GM18873 (cell line): ENCODE measurements at regions not wholly inside any gene's neighbourhood (a gene's known extent, or its start where the extent isn't known, plus 50 kb on each side); places are given as distances from the start of the nearest gene placed in this dataset.
"Not testable (repeated sequence)": the region's sequence is repeated elsewhere in the genome, so short reads cannot be mapped to it uniquely, and the experiment has no call there.

Experiments
- ATAC-seq: cut with Tn5 transposase; IDR thresholded peaks from one replicate; pipeline ENCODE4 v1.9.1; 2021; ENCODE audit warnings: mild to moderate bottlenecking, moderate library complexity, moderate number of reproducible peaks; ENCODE audit not compliant: unreplicated experiment, low FRiP score

GRCh38 chr9:129419382-129419899 lies 201.5 kb downstream of the C9orf50 start:
- ATAC-seq = no peak

GRCh38 chr9:129418451-129418850 lies 202.4 kb downstream of the C9orf50 start:
- no peak for ATAC-seq

GRCh38 chr9:129416821-129417539 lies 203.9 kb downstream of the C9orf50 start:
- no peak for ATAC-seq

- ATAC-seq = no peak
These were observed 204.8 kb downstream of the C9orf50 start for GRCh38 chr9:129415942-129416651.

GRCh38 chr9:129414993-129415941 lies 205.6 kb downstream of the C9orf50 start:
- no peak for ATAC-seq

- ATAC-seq = no peak
These were observed 206.4 kb downstream of the C9orf50 start for GRCh38 chr9:129414377-129414992.

- peak; percentile 73 for ATAC-seq
These were observed 207.1 kb downstream of the C9orf50 start for GRCh38 chr9:129413537-129414376.

- ATAC-seq = peak; percentile 7
These were observed 207.9 kb downstream of the C9orf50 start for GRCh38 chr9:129412814-129413536.

GRCh38 chr9:129412176-129412813 lies 208.6 kb downstream of the C9orf50 start:
- not testable (repeated sequence) for ATAC-seq

- ATAC-seq = no peak
These were observed 209.3 kb downstream of the C9orf50 start for GRCh38 chr9:129411501-129412175.

- ATAC-seq = no peak
These were observed 210.7 kb downstream of the C9orf50 start for GRCh38 chr9:129410226-129410625.

- ATAC-seq = no peak
These were observed 212.2 kb downstream of the C9orf50 start for GRCh38 chr9:129408535-129409215.

GRCh38 chr9:129407905-129408452 lies 212.9 kb downstream of the C9orf50 start:
- no peak for ATAC-seq

- no peak for ATAC-seq
These were observed 214.3 kb downstream of the C9orf50 start for GRCh38 chr9:129406278-129407225.

- ATAC-seq = no peak
These were observed 215.1 kb downstream of the C9orf50 start for GRCh38 chr9:129405827-129406213.
